Stimulated activated naive B cell treated with anti-CD40 and anti-IgM and Interleukin-4, amounts not matched to agents 10 μg/mL and 1 μg/mL and 100 μg/mL, for 72 hours (primary cell): ENCODE measurements at regions not wholly inside any gene's neighbourhood (a gene's known extent, or its start where the extent isn't known, plus 50 kb on each side); places are given as distances from the start of the nearest gene placed in this dataset.

Experiments
- ATAC-seq, 2 donors: fragments of 150-1000 bp; cut with Tn5 transposase; replicated peaks; 2 replicates each; pipeline ENCODE4 v1.10.0; 2021; ENCODE audit warnings: moderate library complexity in 1 of 2
- DNase-seq: peaks from one replicate; pipeline ENCODE4 v3.0.0; 2021
- H3K27ac Mint-ChIP-seq: one replicate; pipeline ENCODE4 v1.8.0; 2022; ENCODE audit warnings: mild to moderate bottlenecking, mixed read lengths
- H3K27me3 Mint-ChIP-seq, 2 donors: one replicate each; pipeline ENCODE4 v1.8.0; 2022; ENCODE audit warnings: mixed read lengths in 2 of 2
- H3K36me3 Mint-ChIP-seq, 2 donors: one replicate each; pipeline ENCODE4 v1.8.0; 2022; ENCODE audit warnings: mixed read lengths in 2 of 2, mild to moderate bottlenecking in 1 of 2
- H3K4me1 Mint-ChIP-seq, 2 donors: one replicate each; pipeline ENCODE4 v1.8.0; 2022; ENCODE audit warnings: mixed read lengths in 2 of 2, mild to moderate bottlenecking in 1 of 2
- H3K4me3 Mint-ChIP-seq, 2 donors: one replicate each; pipeline ENCODE4 v1.8.0; 2022; ENCODE audit warnings: mild to moderate bottlenecking in 2 of 2, mixed read lengths in 2 of 2, moderate library complexity in 1 of 2
- H3K9me3 Mint-ChIP-seq, 2 donors: one replicate each; pipeline ENCODE4 v1.8.0; 2022; ENCODE audit warnings: mixed read lengths in 2 of 2, mild to moderate bottlenecking in 1 of 2

GRCh38 chr9:86893811-86894490 lies 53.4 kb downstream of the GAS1 start:
- H3K27me3 Mint-ChIP-seq: no peaks in the 10 kb centered on the region
- H3K4me3 Mint-ChIP-seq: no peak overlapping the region
- H3K9me3 Mint-ChIP-seq: no peaks in the 10 kb centered on the region
- H3K36me3 Mint-ChIP-seq: no peaks in the 10 kb centered on the region
- ATAC-seq (no peak), DNase-seq (no peak)
- H3K27ac Mint-ChIP-seq: no peak overlapping the region
- no peaks in the 10 kb centered on the region for H3K4me1 Mint-ChIP-seq

- no peaks in the 10 kb centered on the region for H3K9me3 Mint-ChIP-seq
- ATAC-seq (no peak), DNase-seq (no peak)
- no peaks in the 10 kb centered on the region for H3K36me3 Mint-ChIP-seq
- no peaks in the 10 kb centered on the region for H3K4me1 Mint-ChIP-seq
- H3K4me3 Mint-ChIP-seq: no peak overlapping the region
- no peak overlapping the region for H3K27ac Mint-ChIP-seq
- no peaks in the 10 kb centered on the region for H3K27me3 Mint-ChIP-seq
Observed at GRCh38 chr9:86892576-86892975, 54.7 kb downstream of the GAS1 start.

- H3K27me3 Mint-ChIP-seq: no peaks in the 10 kb centered on the region
- H3K27ac Mint-ChIP-seq: no peak overlapping the region
- H3K4me1 Mint-ChIP-seq: no peaks in the 10 kb centered on the region
- no peaks in the 10 kb centered on the region for H3K36me3 Mint-ChIP-seq
- no peaks in the 10 kb centered on the region for H3K9me3 Mint-ChIP-seq
- no peak overlapping the region for H3K4me3 Mint-ChIP-seq
- ATAC-seq (no peak), DNase-seq (no peak)
Observed at GRCh38 chr9:86891886-86892437, 55.3 kb downstream of the GAS1 start.

- DNase-seq (no peak), ATAC-seq (no peak)
- no peaks in the 10 kb centered on the region for H3K4me1 Mint-ChIP-seq
- H3K36me3 Mint-ChIP-seq: no peaks in the 10 kb centered on the region
- no peak overlapping the region for H3K4me3 Mint-ChIP-seq
- peaks cover 0 to 4% of the 10 kb centered on the region in 2 donors for H3K9me3 Mint-ChIP-seq
- peaks cover 0 to 7% of the 10 kb centered on the region in 2 donors for H3K27me3 Mint-ChIP-seq
- no peak overlapping the region for H3K27ac Mint-ChIP-seq
Observed at GRCh38 chr9:86891091-86891490, 56.2 kb downstream of the GAS1 start.

GRCh38 chr9:86885232-86885631 lies 62.1 kb downstream of the GAS1 start:
- no peaks in the 10 kb centered on the region for H3K36me3 Mint-ChIP-seq
- H3K27ac Mint-ChIP-seq: no peak overlapping the region
- ATAC-seq (no peak), DNase-seq (no peak)
- H3K9me3 Mint-ChIP-seq: peaks cover 0 to 4% of the 10 kb centered on the region in 2 donors
- H3K4me1 Mint-ChIP-seq: no peaks in the 10 kb centered on the region
- peaks cover 0 to 7% of the 10 kb centered on the region in 2 donors for H3K27me3 Mint-ChIP-seq
- no peak overlapping the region for H3K4me3 Mint-ChIP-seq

- DNase-seq: no peak
- H3K9me3 Mint-ChIP-seq: peaks cover 0 to 2% of the 10 kb centered on the region in 2 donors
- ATAC-seq: no peak
- H3K4me1 Mint-ChIP-seq: no peaks in the 10 kb centered on the region
- no peak overlapping the region for H3K27ac Mint-ChIP-seq
- no peaks in the 10 kb centered on the region for H3K36me3 Mint-ChIP-seq
- no peak overlapping the region for H3K4me3 Mint-ChIP-seq
- no peaks in the 10 kb centered on the region for H3K27me3 Mint-ChIP-seq
Observed at GRCh38 chr9:86876621-86877196, 70.6 kb downstream of the GAS1 start.

- no peak for DNase-seq
- Mint-ChIP-seq H3K36me3 (no peaks in the 10 kb centered on the region), H3K27ac (no peak overlapping the region)
Observed at GRCh38 chr9:86868616-86869015, 78.7 kb downstream of the GAS1 start.

GRCh38 chr9:86867804-86868313 lies 79.4 kb downstream of the GAS1 start:
- Mint-ChIP-seq H3K36me3 (no peaks in the 10 kb centered on the region), H3K4me3 (no peak overlapping the region)
- DNase-seq: no peak

More at GRCh38 chr9:86868616-86869015, 78.7 kb downstream of the GAS1 start:
- Mint-ChIP-seq H3K9me3 (peaks cover 0 to 4% of the 10 kb centered on the region in 2 donors), H3K4me3 (no peak overlapping the region), H3K4me1 (no peaks in the 10 kb centered on the region), H3K27me3 (peaks cover 5 to 11% of the 10 kb centered on the region in 2 donors)
- no peak for ATAC-seq

GRCh38 chr9:86865952-86866351 lies 81.4 kb downstream of the GAS1 start:
- H3K36me3 Mint-ChIP-seq: no peaks in the 10 kb centered on the region
- peaks cover 0 to 2% of the 10 kb centered on the region in 2 donors for H3K9me3 Mint-ChIP-seq
- DNase-seq: no peak
- no peaks in the 10 kb centered on the region for H3K4me1 Mint-ChIP-seq
- ATAC-seq: no peak
- no peak overlapping the region for H3K4me3 Mint-ChIP-seq
- H3K27ac Mint-ChIP-seq: no peak overlapping the region
- H3K27me3 Mint-ChIP-seq: peaks cover 5 to 11% of the 10 kb centered on the region in 2 donors

More at GRCh38 chr9:86867804-86868313, 79.4 kb downstream of the GAS1 start:
- Mint-ChIP-seq H3K4me1 (no peaks in the 10 kb centered on the region), H3K27me3 (peaks cover 5 to 11% of the 10 kb centered on the region in 2 donors), H3K27ac (no peak overlapping the region), H3K9me3 (peaks cover 0 to 4% of the 10 kb centered on the region in 2 donors)
- no peak for ATAC-seq

- Mint-ChIP-seq H3K4me3 (no peak overlapping the region), H3K36me3 (no peaks in the 10 kb centered on the region), H3K27ac (no peak overlapping the region), H3K27me3 (peaks cover 3 to 4% of the 10 kb centered on the region in 2 donors), H3K9me3 (peaks cover 0 to 2% of the 10 kb centered on the region in 2 donors), H3K4me1 (no peaks in the 10 kb centered on the region)
- DNase-seq (no peak), ATAC-seq (no peak)
Observed at GRCh38 chr9:86860006-86860405, 87.3 kb downstream of the GAS1 start.

GRCh38 chr9:86859056-86859455 lies 88.2 kb downstream of the GAS1 start:
- Mint-ChIP-seq H3K4me3 (no peak overlapping the region), H3K9me3 (no peaks in the 10 kb centered on the region), H3K27me3 (no peaks in the 10 kb centered on the region), H3K4me1 (no peaks in the 10 kb centered on the region), H3K27ac (no peak overlapping the region), H3K36me3 (no peaks in the 10 kb centered on the region)
- DNase-seq: no peak
- ATAC-seq: no peak

GRCh38 chr9:86858009-86858408 lies 89.3 kb downstream of the GAS1 start:
- ATAC-seq (no peak), DNase-seq (no peak)
- Mint-ChIP-seq H3K4me1 (no peaks in the 10 kb centered on the region), H3K36me3 (no peaks in the 10 kb centered on the region), H3K27ac (no peak overlapping the region), H3K9me3 (no peaks in the 10 kb centered on the region), H3K4me3 (no peak overlapping the region), H3K27me3 (no peaks in the 10 kb centered on the region)

- Mint-ChIP-seq H3K4me3 (no peak overlapping the region), H3K4me1 (no peaks in the 10 kb centered on the region), H3K36me3 (no peaks in the 10 kb centered on the region), H3K9me3 (peaks cover 5 to 7% of the 10 kb centered on the region in 2 donors), H3K27ac (no peak overlapping the region), H3K27me3 (no peaks in the 10 kb centered on the region)
- no peak for DNase-seq
- ATAC-seq: no peak
Observed at GRCh38 chr9:86856259-86856658, 91.0 kb downstream of the GAS1 start.

GRCh38 chr9:86854898-86855523 lies 92.3 kb downstream of the GAS1 start:
- Mint-ChIP-seq H3K4me1 (no peaks in the 10 kb centered on the region), H3K9me3 (peaks cover 5 to 7% of the 10 kb centered on the region in 2 donors), H3K27ac (no peak overlapping the region), H3K27me3 (no peaks in the 10 kb centered on the region), H3K36me3 (no peaks in the 10 kb centered on the region), H3K4me3 (no peak overlapping the region)
- no peak for ATAC-seq
- no peak for DNase-seq
